ENCODE measurements at regions not wholly inside any gene's neighbourhood (a gene's known extent, or its start where the extent isn't known, plus 50 kb on each side); places are given as distances from the start of the nearest gene placed in this dataset.

- H3K27me3 ChIP-seq (ENCODE audit: insufficient read depth, low read length): no peaks in the 10 kb centered on the region
- H3K9ac ChIP-seq (ENCODE audit: low read depth, low read length): no peak overlapping the region
- peaks cover 15% of the 10 kb centered on the region; the same call in 1 of the 2 replicates for H3K9me3 ChIP-seq (ENCODE audit: insufficient read depth, low read depth, low read length)
- no peaks in the 10 kb centered on the region for H3K36me3 ChIP-seq (ENCODE audit: insufficient read depth, low read depth, low read length)
- H3K4me1 ChIP-seq (ENCODE audit: insufficient read depth, low read length): peaks cover 9% of the 10 kb centered on the region; the same call in 1 of the 2 replicates
- H3K27ac ChIP-seq (ENCODE audit: low read length): no peak overlapping the region
- H3K4me3 ChIP-seq (ENCODE audit: low read length): no peak overlapping the region
These were observed 70.3 kb upstream of the CWC22 start for GRCh38 chr2:180077295-180077906.

- Histone ChIP-seq H3K9me3 (ENCODE audit: insufficient read depth, low read depth, low read length) (peaks cover 6% of the 10 kb centered on the region; the same call in 1 of the 2 replicates), H3K9ac (ENCODE audit: low read depth, low read length) (no peak overlapping the region), H3K36me3 (ENCODE audit: insufficient read depth, low read depth, low read length) (no peaks in the 10 kb centered on the region), H3K4me3 (ENCODE audit: low read length) (no peak overlapping the region), H3K27me3 (ENCODE audit: insufficient read depth, low read length) (no peaks in the 10 kb centered on the region), H3K27ac (ENCODE audit: low read length) (no peak overlapping the region), H3K4me1 (ENCODE audit: insufficient read depth, low read length) (peaks cover 20% of the 10 kb centered on the region; the same call in 1 of the 2 replicates)
These were observed 68.8 kb upstream of the CWC22 start for GRCh38 chr2:180075870-180076269.

GRCh38 chr2:180071797-180072196 lies 64.7 kb upstream of the CWC22 start:
- Histone ChIP-seq H3K9me3 (ENCODE audit: insufficient read depth, low read depth, low read length) (peaks cover 24% of the 10 kb centered on the region), H3K9ac (ENCODE audit: low read depth, low read length) (no peak overlapping the region; the same call in 1 of the 2 replicates), H3K4me1 (ENCODE audit: insufficient read depth, low read length) (peaks cover 20% of the 10 kb centered on the region; the same call in 1 of the 2 replicates), H3K27ac (ENCODE audit: low read length) (no peak overlapping the region), H3K36me3 (ENCODE audit: insufficient read depth, low read depth, low read length) (peaks cover 2% of the 10 kb centered on the region; the same call in 1 of the 2 replicates), H3K4me3 (ENCODE audit: low read length) (peak overlapping the region; percentile 21; the same call in 1 of the 2 replicates), H3K27me3 (ENCODE audit: insufficient read depth, low read length) (no peaks in the 10 kb centered on the region)

- Histone ChIP-seq H3K4me1 (ENCODE audit: insufficient read depth, low read length) (peaks cover 6% of the 10 kb centered on the region; the same call in 1 of the 2 replicates), H3K9ac (ENCODE audit: low read depth, low read length) (no peak overlapping the region), H3K4me3 (ENCODE audit: low read length) (no peak overlapping the region), H3K27me3 (ENCODE audit: insufficient read depth, low read length) (no peaks in the 10 kb centered on the region), H3K27ac (ENCODE audit: low read length) (no peak overlapping the region), H3K9me3 (ENCODE audit: insufficient read depth, low read depth, low read length) (no peaks in the 10 kb centered on the region), H3K36me3 (ENCODE audit: insufficient read depth, low read depth, low read length) (no peaks in the 10 kb centered on the region)
These were observed 56.5 kb upstream of the CWC22 start for GRCh38 chr2:180063494-180064092.

- Histone ChIP-seq H3K9ac (ENCODE audit: low read depth, low read length) (no peak overlapping the region), H3K27ac (ENCODE audit: low read length) (no peak overlapping the region), H3K9me3 (ENCODE audit: insufficient read depth, low read depth, low read length) (no peaks in the 10 kb centered on the region), H3K4me3 (ENCODE audit: low read length) (no peak overlapping the region), H3K4me1 (ENCODE audit: insufficient read depth, low read length) (peaks cover 16% of the 10 kb centered on the region; the same call in 1 of the 2 replicates), H3K36me3 (ENCODE audit: insufficient read depth, low read depth, low read length) (no peaks in the 10 kb centered on the region), H3K27me3 (ENCODE audit: insufficient read depth, low read length) (no peaks in the 10 kb centered on the region)
These were observed 55.1 kb upstream of the CWC22 start for GRCh38 chr2:180062178-180062577.

- H3K36me3 ChIP-seq (ENCODE audit: insufficient read depth, low read depth, low read length): no peaks in the 10 kb centered on the region
- no peak overlapping the region for H3K4me3 ChIP-seq (ENCODE audit: low read length)
- H3K27me3 ChIP-seq (ENCODE audit: insufficient read depth, low read length): no peaks in the 10 kb centered on the region
- peaks cover 19% of the 10 kb centered on the region; the same call in 1 of the 2 replicates for H3K4me1 ChIP-seq (ENCODE audit: insufficient read depth, low read length)
- H3K9me3 ChIP-seq (ENCODE audit: insufficient read depth, low read depth, low read length): no peaks in the 10 kb centered on the region
- no peak overlapping the region for H3K27ac ChIP-seq (ENCODE audit: low read length)
- no peak overlapping the region for H3K9ac ChIP-seq (ENCODE audit: low read depth, low read length)
These were observed 54.4 kb upstream of the CWC22 start for GRCh38 chr2:180061546-180061945.

- Histone ChIP-seq H3K27me3 (ENCODE audit: insufficient read depth, low read length) (no peaks in the 10 kb centered on the region), H3K4me1 (ENCODE audit: insufficient read depth, low read length) (peaks cover 23% of the 10 kb centered on the region; the same call in 1 of the 2 replicates), H3K9me3 (ENCODE audit: insufficient read depth, low read depth, low read length) (no peaks in the 10 kb centered on the region), H3K27ac (ENCODE audit: low read length) (no peak overlapping the region), H3K36me3 (ENCODE audit: insufficient read depth, low read depth, low read length) (no peaks in the 10 kb centered on the region), H3K4me3 (ENCODE audit: low read length) (no peak overlapping the region), H3K9ac (ENCODE audit: low read depth, low read length) (no peak overlapping the region)
These were observed 54.0 kb upstream of the CWC22 start for GRCh38 chr2:180061085-180061484.

GRCh38 chr2:180058993-180059392 lies 51.9 kb upstream of the CWC22 start:
- H3K9me3 ChIP-seq (ENCODE audit: insufficient read depth, low read depth, low read length): no peaks in the 10 kb centered on the region
- peak overlapping the region; percentile 55 for H3K27ac ChIP-seq (ENCODE audit: low read length)
- no peaks in the 10 kb centered on the region for H3K27me3 ChIP-seq (ENCODE audit: insufficient read depth, low read length)
- H3K4me1 ChIP-seq (ENCODE audit: insufficient read depth, low read length): peaks cover 29% of the 10 kb centered on the region; the same call in 1 of the 2 replicates
- no peak overlapping the region for H3K4me3 ChIP-seq (ENCODE audit: low read length)
- H3K36me3 ChIP-seq (ENCODE audit: insufficient read depth, low read depth, low read length): no peaks in the 10 kb centered on the region
- H3K9ac ChIP-seq (ENCODE audit: low read depth, low read length): no peak overlapping the region

- Histone ChIP-seq H3K4me3 (ENCODE audit: low read length) (peak overlapping the region; percentile 47; the same call in 1 of the 2 replicates), H3K9me3 (ENCODE audit: insufficient read depth, low read depth, low read length) (no peaks in the 10 kb centered on the region), H3K27ac (ENCODE audit: low read length) (peak overlapping the region; percentile 55), H3K4me1 (ENCODE audit: insufficient read depth, low read length) (peaks cover 29% of the 10 kb centered on the region; the same call in 1 of the 2 replicates), H3K9ac (ENCODE audit: low read depth, low read length) (peak overlapping the region; percentile 77), H3K36me3 (ENCODE audit: insufficient read depth, low read depth, low read length) (no peaks in the 10 kb centered on the region), H3K27me3 (ENCODE audit: insufficient read depth, low read length) (no peaks in the 10 kb centered on the region)
These were observed 50.8 kb upstream of the CWC22 start for GRCh38 chr2:180057706-180058412.
